HG03103 (cell line): ENCODE measurements at regions not wholly inside any gene's neighbourhood (a gene's known extent, or its start where the extent isn't known, plus 50 kb on each side); places are given as distances from the start of the nearest gene placed in this dataset.
"Not testable (repeated sequence)": the region's sequence is repeated elsewhere in the genome, so short reads cannot be mapped to it uniquely, and the experiment has no call there.

Source experiments
- ATAC-seq: cut with Tn5 transposase; IDR thresholded peaks from one replicate; pipeline ENCODE4 v1.9.1; 2021; ENCODE audit warnings: low read depth; ENCODE audit not compliant: unreplicated experiment

- no peak for ATAC-seq
These were observed 412.3 kb downstream of the MAT2B start for GRCh38 chr5:163917747-163918146.

- not testable (repeated sequence) for ATAC-seq
These were observed 429.6 kb downstream of the MAT2B start for GRCh38 chr5:163934990-163935389.

GRCh38 chr5:163938595-163938994 lies 433.2 kb downstream of the MAT2B start:
- ATAC-seq, result no peak

GRCh38 chr5:163941079-163941478 lies 435.7 kb downstream of the MAT2B start:
- ATAC-seq, result no peak

- ATAC-seq, result no peak
These were observed 438.1 kb downstream of the MAT2B start for GRCh38 chr5:163943546-163943945.

- no peak for ATAC-seq
These were observed 439.3 kb downstream of the MAT2B start for GRCh38 chr5:163944738-163945137.

GRCh38 chr5:163947848-163948666 lies 442.6 kb downstream of the MAT2B start:
- no peak for ATAC-seq

GRCh38 chr5:163950248-163950647 lies 444.8 kb downstream of the MAT2B start:
- ATAC-seq, result no peak

GRCh38 chr5:163951069-163951468 lies 445.6 kb downstream of the MAT2B start:
- ATAC-seq, result no peak

GRCh38 chr5:163953901-163954300 lies 448.5 kb downstream of the MAT2B start:
- no peak for ATAC-seq

GRCh38 chr5:163961230-163961629 lies 455.8 kb downstream of the MAT2B start:
- not testable (repeated sequence) for ATAC-seq

GRCh38 chr5:163963881-163964280 lies 458.5 kb downstream of the MAT2B start:
- ATAC-seq, result no peak

GRCh38 chr5:163964671-163965070 lies 459.3 kb downstream of the MAT2B start:
- ATAC-seq, result no peak

GRCh38 chr5:163967268-163967667 lies 461.8 kb downstream of the MAT2B start:
- no peak for ATAC-seq

- no peak for ATAC-seq
These were observed 463.2 kb downstream of the MAT2B start for GRCh38 chr5:163968651-163969050.

GRCh38 chr5:163976696-163977095 lies 471.3 kb downstream of the MAT2B start:
- ATAC-seq, result no peak

GRCh38 chr5:163978897-163979296 lies 473.5 kb downstream of the MAT2B start:
- ATAC-seq, result peak; percentile 95

- no peak for ATAC-seq
These were observed 483.1 kb downstream of the MAT2B start for GRCh38 chr5:163988566-163988965.

GRCh38 chr5:163993126-163993525 lies 487.7 kb downstream of the MAT2B start:
- ATAC-seq, result no peak

- no peak for ATAC-seq
These were observed 489.8 kb downstream of the MAT2B start for GRCh38 chr5:163995206-163995605.

GRCh38 chr5:163997965-163998364 lies 492.5 kb downstream of the MAT2B start:
- ATAC-seq, result no peak

- no peak for ATAC-seq
These were observed 494.8 kb downstream of the MAT2B start for GRCh38 chr5:164000241-164000640.
